ENCODE measurements at regions not wholly inside any gene's neighbourhood (a gene's known extent, or its start where the extent isn't known, plus 50 kb on each side); places are given as distances from the start of the nearest gene placed in this dataset.

DNA sequence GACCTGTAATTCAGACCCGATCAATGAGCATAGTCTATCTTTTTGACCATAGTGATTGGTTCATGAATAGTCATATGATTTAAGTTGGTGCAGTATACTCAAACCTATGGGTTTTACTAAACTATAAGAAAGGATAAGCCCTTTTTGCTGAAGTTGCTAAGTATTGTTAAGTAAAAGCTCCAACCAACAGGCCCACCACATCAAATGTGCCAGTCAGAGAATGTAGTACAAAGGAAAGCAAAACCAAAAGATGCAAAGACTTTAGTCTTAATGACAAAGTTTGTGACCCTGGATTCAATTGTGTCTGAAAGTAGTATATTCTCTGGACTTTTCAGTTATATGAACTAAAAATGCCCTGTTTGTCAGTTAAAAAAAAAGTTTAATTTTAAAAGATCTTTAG is 208.1 kb upstream of the TET2 start:
- H3K4me1 ChIP-seq (ENCODE audit: insufficient read depth): no peaks in the 10 kb centered on the region
- no peaks in the 10 kb centered on the region for H4K20me1 ChIP-seq (ENCODE audit: insufficient read depth, poor library complexity, severe bottlenecking)
- H3K79me2 ChIP-seq: no peaks in the 10 kb centered on the region
- WGBS (ENCODE audit: low lambda C conversion rate, missing lambda C conversion rate): 83% methylated on average over 1 of the region's 1 CpG
- H2AFZ ChIP-seq: no peak overlapping the region
- no peaks in the 10 kb centered on the region for H3K9me3 ChIP-seq (ENCODE audit: low read depth)
- no peak overlapping the region for H3K4me3 ChIP-seq
- no peaks in the 10 kb centered on the region for H3K9me2 ChIP-seq (replicated peaks; ENCODE audit: insufficient read depth)
- DNase-seq (ENCODE audit: low spot score): no peak
- H3K27me3 ChIP-seq: no peaks in the 10 kb centered on the region
- no peaks in the 10 kb centered on the region for H3K36me3 ChIP-seq (replicated peaks; ENCODE audit: insufficient read depth, low read depth)
- no peak overlapping the region for H3K27ac ChIP-seq
- TF ChIP-seq EZH2phosphoT487 (IDR thresholded peaks at IDR 0.05; ENCODE audit: low read depth, severe bottlenecking, unreplicated experiment): no peak
- no peak overlapping the region for H3K4me2 ChIP-seq

DNA sequence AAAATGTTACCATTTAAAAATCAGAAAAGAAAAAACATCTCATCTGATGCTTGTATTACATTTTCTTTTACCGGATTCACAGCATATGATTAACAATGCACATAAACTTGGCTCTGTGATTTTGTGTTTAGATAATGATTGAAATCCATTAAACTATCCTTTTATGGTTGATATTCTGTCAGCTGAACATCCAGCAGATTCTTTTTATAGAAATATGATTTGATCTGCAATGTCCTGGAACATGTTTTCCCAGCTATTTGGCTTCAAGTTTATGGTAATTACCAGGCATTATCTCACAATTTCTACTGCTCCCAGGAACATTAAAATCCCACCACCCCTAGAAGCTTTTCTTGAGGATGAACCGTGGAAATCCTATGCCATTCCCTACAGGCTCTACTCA is 205.7 kb upstream of the TET2 start:
- 80% methylated on average over 2 of the region's 2 CpGs for WGBS (ENCODE audit: low lambda C conversion rate, missing lambda C conversion rate)
- no peaks in the 10 kb centered on the region for H3K9me2 ChIP-seq (replicated peaks; ENCODE audit: insufficient read depth)

DNA sequence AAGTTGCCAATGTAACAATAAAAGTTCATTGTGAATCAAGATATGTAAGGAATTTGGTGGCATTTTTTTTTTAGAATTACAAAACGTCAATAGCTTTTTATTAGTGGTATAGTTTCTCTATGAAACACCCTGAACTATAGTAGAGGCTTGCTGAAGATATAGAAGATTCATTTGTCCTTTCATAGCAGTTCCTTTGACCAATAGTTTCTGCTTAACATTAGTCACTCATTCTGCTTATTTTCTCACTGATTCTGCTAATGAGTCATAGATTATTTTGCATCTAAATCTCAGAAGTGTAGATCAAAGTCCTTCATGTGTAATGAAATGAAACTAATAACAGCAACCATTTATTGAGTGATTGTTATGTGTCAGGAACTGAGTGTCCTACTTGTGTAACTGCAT is 205.0 kb upstream of the TET2 start:
- Histone ChIP-seq H2AFZ (no peak overlapping the region), H3K4me2 (no peak overlapping the region), H4K20me1 (ENCODE audit: insufficient read depth, poor library complexity, severe bottlenecking) (no peaks in the 10 kb centered on the region), H3K27me3 (no peaks in the 10 kb centered on the region), H3K27ac (no peak overlapping the region), H3K9me2 (replicated peaks; ENCODE audit: insufficient read depth) (no peaks in the 10 kb centered on the region), H3K79me2 (no peaks in the 10 kb centered on the region), H3K36me3 (replicated peaks; ENCODE audit: insufficient read depth, low read depth) (no peaks in the 10 kb centered on the region), H3K4me3 (no peak overlapping the region), H3K9me3 (ENCODE audit: low read depth) (no peaks in the 10 kb centered on the region), H3K4me1 (ENCODE audit: insufficient read depth) (no peaks in the 10 kb centered on the region)
- DNase-seq (ENCODE audit: low spot score): no peak
- TF ChIP-seq EZH2 (IDR thresholded peaks at IDR 0.05; ENCODE audit: borderline replicate concordance) (no peak), EZH2phosphoT487 (IDR thresholded peaks at IDR 0.05; ENCODE audit: low read depth, severe bottlenecking, unreplicated experiment) (no peak)
- TF ChIP-seq, protein P1, sequence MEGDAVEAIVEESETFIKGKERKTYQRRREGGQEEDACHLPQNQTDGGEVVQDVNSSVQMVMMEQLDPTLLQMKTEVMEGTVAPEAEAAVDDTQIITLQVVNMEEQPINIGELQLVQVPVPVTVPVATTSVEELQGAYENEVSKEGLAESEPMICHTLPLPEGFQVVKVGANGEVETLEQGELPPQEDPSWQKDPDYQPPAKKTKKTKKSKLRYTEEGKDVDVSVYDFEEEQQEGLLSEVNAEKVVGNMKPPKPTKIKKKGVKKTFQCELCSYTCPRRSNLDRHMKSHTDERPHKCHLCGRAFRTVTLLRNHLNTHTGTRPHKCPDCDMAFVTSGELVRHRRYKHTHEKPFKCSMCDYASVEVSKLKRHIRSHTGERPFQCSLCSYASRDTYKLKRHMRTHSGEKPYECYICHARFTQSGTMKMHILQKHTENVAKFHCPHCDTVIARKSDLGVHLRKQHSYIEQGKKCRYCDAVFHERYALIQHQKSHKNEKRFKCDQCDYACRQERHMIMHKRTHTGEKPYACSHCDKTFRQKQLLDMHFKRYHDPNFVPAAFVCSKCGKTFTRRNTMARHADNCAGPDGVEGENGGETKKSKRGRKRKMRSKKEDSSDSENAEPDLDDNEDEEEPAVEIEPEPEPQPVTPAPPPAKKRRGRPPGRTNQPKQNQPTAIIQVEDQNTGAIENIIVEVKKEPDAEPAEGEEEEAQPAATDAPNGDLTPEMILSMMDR (IDR thresholded peaks at IDR 0.05; ENCODE audit: poor library complexity): no peak
- WGBS (ENCODE audit: low lambda C conversion rate, missing lambda C conversion rate): 44% methylated on average over 1 of the region's 1 CpG

More for the DNA sequence above, 205.7 kb upstream of the TET2 start:
- no peaks in the 10 kb centered on the region for H3K36me3 ChIP-seq (replicated peaks; ENCODE audit: insufficient read depth, low read depth)
- H3K9me3 ChIP-seq (ENCODE audit: low read depth): no peaks in the 10 kb centered on the region
- TF ChIP-seq EZH2phosphoT487 (IDR thresholded peaks at IDR 0.05; ENCODE audit: low read depth, severe bottlenecking, unreplicated experiment) (no peak), EZH2 (IDR thresholded peaks at IDR 0.05; ENCODE audit: borderline replicate concordance) (no peak)
- TF ChIP-seq, protein P1 (IDR thresholded peaks at IDR 0.05; ENCODE audit: poor library complexity): no peak
- no peaks in the 10 kb centered on the region for H3K4me1 ChIP-seq (ENCODE audit: insufficient read depth)
- H4K20me1 ChIP-seq (ENCODE audit: insufficient read depth, poor library complexity, severe bottlenecking): no peaks in the 10 kb centered on the region
- H3K79me2 ChIP-seq: no peaks in the 10 kb centered on the region
- no peak overlapping the region for H2AFZ ChIP-seq
- H3K4me3 ChIP-seq: no peak overlapping the region
- H3K27ac ChIP-seq: no peak overlapping the region
- no peaks in the 10 kb centered on the region for H3K27me3 ChIP-seq
- no peak overlapping the region for H3K4me2 ChIP-seq
- no peak for DNase-seq (ENCODE audit: low spot score)

DNA sequence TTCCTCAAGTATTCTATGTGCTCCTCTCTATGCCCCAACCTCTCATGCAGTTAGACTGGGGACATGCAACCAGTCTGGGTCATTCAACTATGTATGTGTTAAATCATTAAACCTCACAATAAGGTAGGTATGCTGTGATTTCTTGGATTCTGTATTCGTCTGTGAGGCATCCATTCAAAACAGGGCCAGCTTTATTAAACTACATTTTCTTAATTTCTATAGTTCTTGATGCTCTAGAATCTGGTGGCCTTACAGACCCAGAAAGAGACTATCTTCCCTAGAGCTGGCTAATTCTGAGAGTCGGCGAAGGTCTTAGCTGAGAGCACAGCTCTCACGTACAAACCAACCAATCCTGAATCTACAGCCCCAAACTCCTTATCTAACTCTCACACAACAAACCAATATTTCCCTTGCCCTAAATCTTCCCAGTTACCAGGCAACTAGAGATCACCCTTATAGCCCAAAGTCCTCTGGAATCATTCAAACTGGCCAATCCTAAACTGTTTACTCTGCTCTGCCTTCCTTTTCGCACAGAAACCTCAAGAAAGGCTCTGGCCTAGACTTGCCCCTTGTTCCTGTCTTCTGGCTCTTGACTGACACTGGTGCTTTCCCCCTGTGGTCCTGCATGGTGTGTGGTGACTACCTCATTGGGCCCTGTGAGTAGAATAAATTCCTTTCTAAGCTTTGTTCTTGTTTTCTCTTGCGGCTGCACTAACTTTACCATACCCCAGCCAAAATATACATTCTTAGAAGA is 203.5 kb upstream of the TET2 start:
- Histone ChIP-seq H2AFZ (no peak overlapping the region), H3K79me2 (no peaks in the 10 kb centered on the region), H3K9me2 (replicated peaks; ENCODE audit: insufficient read depth) (no peaks in the 10 kb centered on the region), H3K4me1 (ENCODE audit: insufficient read depth) (no peaks in the 10 kb centered on the region), H3K9me3 (ENCODE audit: low read depth) (no peaks in the 10 kb centered on the region), H4K20me1 (ENCODE audit: insufficient read depth, poor library complexity, severe bottlenecking) (no peaks in the 10 kb centered on the region), H3K4me3 (no peak overlapping the region), H3K36me3 (replicated peaks; ENCODE audit: insufficient read depth, low read depth) (no peaks in the 10 kb centered on the region), H3K27me3 (no peaks in the 10 kb centered on the region), H3K4me2 (no peak overlapping the region), H3K27ac (no peak overlapping the region)
- no peak for TF ChIP-seq EZH2 (IDR thresholded peaks at IDR 0.05; ENCODE audit: borderline replicate concordance)
- TF ChIP-seq, protein P1 (IDR thresholded peaks at IDR 0.05; ENCODE audit: poor library complexity): no peak
- no peak for TF ChIP-seq EZH2phosphoT487 (IDR thresholded peaks at IDR 0.05; ENCODE audit: low read depth, severe bottlenecking, unreplicated experiment)
- 83% methylated on average over 6 of the region's 6 CpGs for WGBS (ENCODE audit: low lambda C conversion rate, missing lambda C conversion rate)
- DNase-seq (ENCODE audit: low spot score): no peak
